T-helper 1 cell treated with Interleukin-12 subunit alpha and Interleukin-12 subunit beta and Interleukin-4 antibody, amounts not matched to agents 30 μg/mL and 1 μg/mL, for 36 hours (primary cell): ENCODE measurements at regions not wholly inside any gene's neighbourhood (a gene's known extent, or its start where the extent isn't known, plus 50 kb on each side); places are given as distances from the start of the nearest gene placed in this dataset.

ENCODE experiments used
- H3K27ac Mint-ChIP-seq: one replicate; pipeline ENCODE4 v1.8.0; 2021; ENCODE audit warnings: mild to moderate bottlenecking, mixed read lengths
- H3K27me3 Mint-ChIP-seq: one replicate; pipeline ENCODE4 v1.8.0; 2021; ENCODE audit warnings: low read depth, mixed read lengths
- H3K36me3 Mint-ChIP-seq: one replicate; pipeline ENCODE4 v1.8.0; 2021; ENCODE audit warnings: low read depth, mixed read lengths
- H3K4me1 Mint-ChIP-seq: one replicate; pipeline ENCODE4 v1.8.0; 2021; ENCODE audit warnings: low read depth, mixed read lengths
- H3K4me3 Mint-ChIP-seq: one replicate; pipeline ENCODE4 v1.8.0; 2021; ENCODE audit warnings: mild to moderate bottlenecking, moderate library complexity, mixed read lengths
- H3K9me3 Mint-ChIP-seq: one replicate; pipeline ENCODE4 v1.8.0; 2021; ENCODE audit warnings: mixed read lengths

DNA sequence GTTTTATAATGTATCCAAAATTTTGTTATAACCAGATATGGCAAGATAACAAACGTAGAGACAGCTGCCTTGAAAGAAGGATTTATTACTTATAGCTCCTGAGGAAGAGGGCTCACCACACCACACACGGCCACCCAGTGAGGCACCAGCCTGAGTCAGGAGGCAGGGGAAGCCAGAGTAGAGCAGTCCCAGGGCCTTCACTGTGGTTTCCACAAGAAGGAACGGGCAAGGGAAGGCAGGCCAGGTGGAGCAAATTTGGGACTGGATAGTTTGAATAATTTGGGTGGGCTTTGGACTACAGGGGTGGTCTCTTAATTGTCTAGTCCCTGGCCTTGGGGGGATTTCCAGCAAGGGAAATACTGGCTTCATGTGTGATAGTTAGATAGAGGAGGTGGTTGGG is 72.5 kb downstream of the RRAGC start:
- Mint-ChIP-seq H3K27me3 (peaks cover 47% of the 10 kb centered on the region), H3K36me3 (no peaks in the 10 kb centered on the region), H3K27ac (no peak overlapping the region), H3K4me1 (no peaks in the 10 kb centered on the region), H3K4me3 (no peak overlapping the region), H3K9me3 (no peaks in the 10 kb centered on the region)

DNA sequence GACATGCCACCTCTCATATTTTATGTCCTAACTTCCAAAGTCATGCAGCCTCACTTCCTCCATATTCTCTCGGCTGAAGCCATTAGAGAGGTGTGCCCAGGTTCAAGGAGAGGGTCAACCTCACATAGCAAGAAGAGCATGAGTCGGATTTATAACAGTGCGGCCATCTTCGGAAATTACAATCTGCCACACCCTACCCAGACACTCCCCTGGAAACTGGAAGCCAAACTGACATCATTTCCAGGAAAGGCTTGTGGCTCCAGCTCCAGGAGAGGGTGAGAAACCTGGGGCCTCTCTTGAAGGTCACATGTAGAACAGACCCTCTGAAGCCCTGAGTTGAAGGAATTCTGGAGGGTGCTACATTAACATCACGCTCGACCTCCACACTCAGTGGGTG is 73.5 kb downstream of the RRAGC start:
- Mint-ChIP-seq H3K36me3 (no peaks in the 10 kb centered on the region), H3K27ac (no peak overlapping the region), H3K9me3 (no peaks in the 10 kb centered on the region), H3K27me3 (peaks cover 56% of the 10 kb centered on the region), H3K4me3 (no peak overlapping the region), H3K4me1 (no peaks in the 10 kb centered on the region)

DNA sequence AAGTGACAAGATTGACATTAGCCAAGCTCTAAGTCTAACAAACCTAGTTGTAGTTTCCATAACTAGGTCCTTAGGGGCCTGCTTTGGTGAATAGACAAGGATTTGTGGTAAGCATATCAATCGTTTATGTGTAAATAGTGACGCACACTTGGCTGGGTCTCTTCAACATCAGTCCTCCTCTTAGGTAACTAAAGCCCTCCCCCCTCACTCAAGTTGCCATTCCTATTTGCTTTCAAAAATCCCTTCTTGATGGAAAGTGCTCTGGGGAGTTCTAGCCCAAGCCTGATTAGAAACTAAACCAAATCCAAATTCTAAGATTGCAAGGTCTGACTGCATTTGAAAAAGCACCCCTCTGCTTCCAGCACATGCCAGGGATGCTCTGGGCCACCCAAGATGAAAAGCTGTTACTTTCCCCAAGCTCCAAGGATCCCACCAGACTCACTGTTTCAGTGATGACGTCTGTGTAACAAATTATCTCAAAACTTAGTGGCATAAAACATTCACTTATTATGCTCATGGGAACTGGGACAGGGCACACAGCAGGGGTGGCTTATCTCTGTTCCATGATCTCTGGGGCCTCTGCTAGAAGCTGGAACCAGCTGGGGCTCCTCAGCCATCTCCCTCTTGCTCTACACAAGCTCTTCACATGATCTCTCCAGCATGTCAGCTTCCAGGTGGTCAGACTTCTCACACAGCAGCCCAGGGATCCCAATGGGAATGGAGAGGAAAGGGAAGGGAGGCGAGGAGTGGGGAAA is 74.1 kb downstream of the RRAGC start:
- Mint-ChIP-seq H3K27ac (no peak overlapping the region), H3K4me1 (no peaks in the 10 kb centered on the region), H3K27me3 (peaks cover 53% of the 10 kb centered on the region), H3K9me3 (no peaks in the 10 kb centered on the region), H3K36me3 (no peaks in the 10 kb centered on the region), H3K4me3 (no peak overlapping the region)

DNA sequence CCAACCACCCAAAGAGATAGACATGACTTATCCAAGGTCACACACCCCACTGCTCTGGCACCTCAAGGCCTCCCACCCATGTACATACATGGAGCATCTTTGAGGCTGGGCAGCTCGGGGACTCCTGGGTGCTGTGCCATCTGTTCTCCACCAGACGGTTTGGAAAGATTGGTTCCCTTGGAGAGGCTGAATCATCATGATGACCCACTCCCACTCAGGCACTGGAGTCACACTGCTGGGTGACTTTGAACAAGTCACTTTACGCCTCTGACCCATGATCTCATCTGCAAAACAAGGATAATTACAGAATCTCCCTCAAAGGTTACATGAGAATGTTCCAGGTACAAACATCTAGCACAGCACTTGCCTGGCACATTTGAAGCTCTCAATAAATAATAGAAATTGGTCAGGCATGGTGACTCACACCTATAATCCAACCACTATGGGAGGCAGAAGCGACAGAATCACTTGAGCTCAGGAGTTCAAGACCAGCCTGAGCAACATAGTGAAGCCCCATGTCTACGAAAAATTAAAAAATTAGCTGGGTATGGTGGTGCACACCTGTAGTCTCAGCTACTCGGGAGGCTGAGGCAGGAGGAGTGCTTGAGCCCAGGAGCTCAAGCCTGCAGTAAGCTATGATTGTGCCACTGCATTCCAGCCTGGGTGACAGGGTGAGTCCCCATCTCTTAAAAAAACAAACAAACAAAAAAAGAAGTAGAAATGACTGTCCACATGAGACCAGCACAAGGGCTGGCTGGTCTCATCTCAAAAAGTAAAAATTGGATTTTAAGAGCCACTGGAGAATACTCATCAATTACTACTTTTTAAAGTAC is 74.9 kb downstream of the RRAGC start:
- Mint-ChIP-seq H3K4me3 (no peak overlapping the region), H3K27ac (no peak overlapping the region), H3K36me3 (no peaks in the 10 kb centered on the region), H3K4me1 (no peaks in the 10 kb centered on the region), H3K9me3 (no peaks in the 10 kb centered on the region), H3K27me3 (peaks cover 50% of the 10 kb centered on the region)

DNA sequence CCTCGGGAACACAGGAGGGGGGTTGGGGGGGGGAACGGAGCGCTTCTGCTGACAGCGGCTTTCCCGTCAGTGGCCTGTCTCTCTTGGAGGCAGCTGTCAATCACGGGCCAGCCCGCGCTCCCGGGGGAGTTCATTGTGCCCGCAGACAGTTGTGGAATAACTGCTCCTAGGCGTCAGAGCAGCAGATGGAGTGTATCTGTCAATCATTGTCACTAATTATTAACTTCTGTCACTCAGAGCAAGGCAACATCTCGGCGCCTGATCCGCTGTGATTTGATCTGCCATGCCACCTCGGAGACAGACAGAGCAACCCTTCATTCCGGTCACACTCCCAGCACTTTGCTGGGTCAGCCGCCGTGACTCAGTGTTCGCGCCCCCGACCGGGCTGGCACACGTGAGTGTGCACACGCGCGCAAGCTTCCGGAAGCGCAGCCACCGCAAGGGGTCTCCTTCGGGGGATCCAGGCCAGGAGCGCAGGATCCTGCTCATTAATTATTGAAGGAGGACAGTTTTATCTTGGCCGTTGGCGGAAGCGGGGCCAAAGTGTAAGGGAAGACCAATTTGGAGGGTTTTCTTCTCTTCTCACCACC is 75.8 kb downstream of the RRAGC start:
- no peaks in the 10 kb centered on the region for H3K36me3 Mint-ChIP-seq
- H3K4me3 Mint-ChIP-seq = no peak overlapping the region
- H3K27ac Mint-ChIP-seq = no peak overlapping the region
- H3K9me3 Mint-ChIP-seq = no peaks in the 10 kb centered on the region
- no peaks in the 10 kb centered on the region for H3K4me1 Mint-ChIP-seq
- peaks cover 46% of the 10 kb centered on the region for H3K27me3 Mint-ChIP-seq

DNA sequence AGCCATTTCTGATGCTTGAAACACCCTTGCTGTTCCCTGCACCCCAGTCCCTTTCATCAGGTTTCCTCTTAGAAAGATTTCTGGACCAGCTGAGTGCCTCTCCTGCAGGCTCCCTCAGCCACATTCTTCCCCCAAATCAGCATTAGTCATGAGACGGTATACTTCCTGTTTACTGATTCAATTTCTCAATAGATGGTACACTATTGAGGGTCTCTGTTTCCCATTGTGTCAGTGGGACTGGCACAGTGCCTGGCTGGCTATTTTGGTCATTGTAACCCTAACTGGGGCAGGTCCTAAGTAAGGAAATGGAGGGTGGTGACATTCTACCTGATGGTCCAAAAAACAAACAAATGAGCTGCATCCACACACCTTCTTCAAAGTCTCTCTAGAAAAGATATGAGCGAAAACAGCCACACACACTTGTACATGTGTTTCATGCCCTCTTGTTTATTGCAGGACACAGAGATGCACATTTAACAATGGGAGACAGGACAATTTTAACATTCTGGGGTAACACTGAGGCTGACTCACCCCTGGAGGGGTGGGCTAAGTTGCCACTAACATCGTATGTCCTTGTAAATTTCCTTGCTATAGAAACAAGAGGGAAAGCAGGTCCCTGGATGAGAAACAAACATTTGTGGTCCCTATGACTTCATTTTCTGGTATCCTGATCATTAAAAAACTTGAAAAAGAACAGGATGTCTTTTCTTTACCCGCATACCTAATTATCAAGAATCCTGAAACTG is 77.5 kb downstream of the RRAGC start:
- Mint-ChIP-seq H3K27ac (no peak overlapping the region), H3K4me1 (no peaks in the 10 kb centered on the region), H3K36me3 (no peaks in the 10 kb centered on the region), H3K4me3 (no peak overlapping the region), H3K9me3 (no peaks in the 10 kb centered on the region), H3K27me3 (peaks cover 40% of the 10 kb centered on the region)

DNA sequence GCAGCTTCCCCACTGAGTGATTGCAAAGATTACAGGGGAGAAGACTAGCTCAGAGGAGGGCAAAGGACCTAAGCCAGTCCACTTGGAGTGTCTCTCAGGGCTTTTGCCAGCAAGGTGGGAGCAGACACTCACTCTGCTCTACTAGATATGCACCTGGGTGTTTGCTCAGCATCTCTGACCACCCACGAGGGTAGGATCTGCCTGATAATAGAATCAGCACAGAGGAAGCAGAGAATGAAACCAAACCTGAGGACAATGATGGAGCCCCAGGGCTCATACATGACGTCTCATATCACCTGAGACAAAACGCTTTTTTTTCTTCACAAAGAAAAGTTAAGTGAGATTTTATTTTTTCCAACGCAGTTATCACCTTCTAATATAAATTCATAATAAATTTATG is 79.4 kb downstream of the RRAGC start:
- H3K36me3 Mint-ChIP-seq = no peaks in the 10 kb centered on the region
- H3K4me3 Mint-ChIP-seq = no peak overlapping the region
- no peak overlapping the region for H3K27ac Mint-ChIP-seq
- H3K4me1 Mint-ChIP-seq = no peaks in the 10 kb centered on the region
- no peaks in the 10 kb centered on the region for H3K9me3 Mint-ChIP-seq
- H3K27me3 Mint-ChIP-seq = peaks cover 31% of the 10 kb centered on the region

DNA sequence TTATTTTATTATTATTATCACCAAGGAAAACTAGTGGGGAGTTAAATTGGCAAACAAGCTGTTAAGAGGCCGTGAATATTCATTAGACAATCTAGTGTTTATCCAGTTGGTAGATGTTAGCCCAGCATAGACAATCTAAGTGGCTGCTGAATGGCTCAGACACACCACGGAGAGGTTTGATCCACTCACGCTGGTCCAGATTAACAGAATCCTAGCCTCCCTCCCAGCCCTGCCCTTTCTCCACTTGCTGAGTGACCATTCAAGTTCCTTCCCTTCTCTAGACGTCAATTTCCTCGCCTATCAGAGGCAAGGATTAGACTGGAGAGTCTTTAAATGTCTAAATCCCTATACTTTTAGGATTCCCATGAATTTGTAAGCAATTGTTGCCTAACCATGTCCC is 80.1 kb downstream of the RRAGC start:
- no peaks in the 10 kb centered on the region for H3K36me3 Mint-ChIP-seq

DNA sequence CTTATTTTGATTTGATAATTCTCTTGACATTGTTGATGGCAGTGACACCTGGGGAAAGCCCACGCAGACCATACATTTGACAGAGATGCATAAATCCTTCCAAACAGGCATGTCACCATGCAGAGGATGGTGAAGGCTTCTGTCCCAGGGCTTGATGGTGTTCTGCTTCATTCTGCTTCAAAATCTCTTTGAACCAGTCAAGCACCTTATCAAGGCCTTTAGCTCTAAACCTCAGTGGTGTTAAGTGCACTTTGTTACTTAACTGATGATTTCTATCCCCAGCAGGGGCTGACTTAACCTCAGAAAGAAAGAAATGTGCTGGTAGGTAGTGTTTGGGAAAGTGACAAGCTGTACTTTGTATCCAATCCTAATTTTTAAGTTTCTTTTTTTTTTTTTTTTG is 81.1 kb downstream of the RRAGC start:
- Mint-ChIP-seq H3K4me1 (no peaks in the 10 kb centered on the region), H3K9me3 (no peaks in the 10 kb centered on the region), H3K36me3 (no peaks in the 10 kb centered on the region), H3K27me3 (peaks cover 18% of the 10 kb centered on the region), H3K4me3 (no peak overlapping the region), H3K27ac (no peak overlapping the region)

More for the DNA sequence above, 80.1 kb downstream of the RRAGC start:
- Mint-ChIP-seq H3K27me3 (peaks cover 26% of the 10 kb centered on the region), H3K4me1 (no peaks in the 10 kb centered on the region), H3K9me3 (no peaks in the 10 kb centered on the region), H3K4me3 (no peak overlapping the region), H3K27ac (no peak overlapping the region)

DNA sequence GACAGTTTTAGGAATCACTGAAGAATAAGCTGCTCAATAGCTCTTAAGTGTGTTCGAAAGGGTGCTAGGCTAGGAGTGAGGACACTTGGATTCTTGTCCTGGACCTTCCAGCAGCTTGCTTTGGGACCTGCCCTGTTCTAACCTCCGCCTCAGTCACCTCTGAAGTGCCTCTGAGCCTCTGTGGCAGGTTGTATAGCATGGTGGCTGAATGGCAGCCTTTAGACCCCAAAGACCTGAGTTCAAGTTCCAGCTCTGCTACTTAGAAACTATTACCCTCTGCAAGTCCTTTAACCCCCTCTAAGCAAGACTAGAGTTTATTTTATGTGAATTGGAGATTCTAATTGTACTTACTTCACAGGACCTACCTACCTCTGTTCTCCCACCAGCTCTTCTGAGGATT is 81.5 kb downstream of the RRAGC start:
- H3K27me3 Mint-ChIP-seq = peaks cover 18% of the 10 kb centered on the region
- no peak overlapping the region for H3K4me3 Mint-ChIP-seq
- H3K4me1 Mint-ChIP-seq = no peaks in the 10 kb centered on the region
- H3K36me3 Mint-ChIP-seq = no peaks in the 10 kb centered on the region
- H3K27ac Mint-ChIP-seq = no peak overlapping the region
- no peaks in the 10 kb centered on the region for H3K9me3 Mint-ChIP-seq

DNA sequence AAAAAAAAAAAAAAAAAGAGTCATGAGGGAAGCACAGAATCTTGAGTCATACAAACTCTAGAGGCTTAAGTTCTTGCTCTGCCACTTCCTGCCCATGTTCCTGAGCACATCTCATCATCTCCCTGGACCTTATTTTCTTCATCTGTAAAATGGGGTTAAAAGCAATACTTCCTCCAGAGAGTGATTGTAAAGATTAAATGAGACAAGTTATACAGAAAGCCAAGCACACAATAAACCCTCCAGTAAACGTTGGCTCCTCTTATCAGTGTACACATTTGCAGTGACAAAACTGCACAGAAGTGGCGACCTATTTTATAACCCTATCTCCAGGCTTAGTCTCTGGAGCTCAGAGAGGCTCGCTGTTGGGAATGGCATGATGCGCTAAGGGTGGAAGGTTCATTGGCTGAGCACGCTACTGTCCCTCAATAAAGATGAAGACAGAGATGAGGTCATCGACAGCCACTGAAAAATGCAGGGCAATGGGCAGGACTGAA is 82.1 kb downstream of the RRAGC start:
- peaks cover 15% of the 10 kb centered on the region for H3K27me3 Mint-ChIP-seq
- H3K9me3 Mint-ChIP-seq = no peaks in the 10 kb centered on the region
- H3K4me1 Mint-ChIP-seq = no peaks in the 10 kb centered on the region
- H3K27ac Mint-ChIP-seq = no peak overlapping the region
- H3K4me3 Mint-ChIP-seq = no peak overlapping the region
- H3K36me3 Mint-ChIP-seq = no peaks in the 10 kb centered on the region

DNA sequence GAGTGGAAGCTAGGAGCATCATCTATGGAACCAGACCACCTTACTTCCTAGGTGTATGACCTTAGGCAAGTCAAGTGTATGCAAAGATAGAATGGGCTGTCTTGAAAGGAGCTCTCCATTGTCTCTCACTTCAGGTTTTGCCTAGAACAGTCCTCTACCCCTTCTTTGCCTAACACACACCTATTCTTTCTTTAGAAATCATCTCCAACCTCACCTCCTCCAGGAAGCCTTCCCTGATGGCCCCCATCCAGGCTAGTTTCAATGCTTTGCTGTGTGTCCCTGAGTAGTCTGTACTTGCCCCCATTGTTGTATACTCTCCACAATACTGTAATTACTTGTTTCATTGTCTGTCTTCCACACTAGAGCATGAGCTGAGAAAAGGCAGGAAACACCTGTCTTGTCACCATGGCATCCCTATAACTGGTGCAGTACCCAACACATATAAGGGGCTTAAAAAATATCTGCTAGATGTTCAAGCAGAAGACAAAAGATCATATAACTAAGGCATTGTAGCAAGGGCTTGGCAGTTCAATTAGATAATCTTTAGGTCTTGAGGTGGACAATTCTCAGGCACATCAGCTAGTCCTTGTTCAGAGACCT is 83.0 kb downstream of the RRAGC start:
- no peak overlapping the region for H3K27ac Mint-ChIP-seq
- H3K36me3 Mint-ChIP-seq = no peaks in the 10 kb centered on the region
- H3K4me1 Mint-ChIP-seq = no peaks in the 10 kb centered on the region
- no peak overlapping the region for H3K4me3 Mint-ChIP-seq
- H3K9me3 Mint-ChIP-seq = no peaks in the 10 kb centered on the region
- peaks cover 9% of the 10 kb centered on the region for H3K27me3 Mint-ChIP-seq

DNA sequence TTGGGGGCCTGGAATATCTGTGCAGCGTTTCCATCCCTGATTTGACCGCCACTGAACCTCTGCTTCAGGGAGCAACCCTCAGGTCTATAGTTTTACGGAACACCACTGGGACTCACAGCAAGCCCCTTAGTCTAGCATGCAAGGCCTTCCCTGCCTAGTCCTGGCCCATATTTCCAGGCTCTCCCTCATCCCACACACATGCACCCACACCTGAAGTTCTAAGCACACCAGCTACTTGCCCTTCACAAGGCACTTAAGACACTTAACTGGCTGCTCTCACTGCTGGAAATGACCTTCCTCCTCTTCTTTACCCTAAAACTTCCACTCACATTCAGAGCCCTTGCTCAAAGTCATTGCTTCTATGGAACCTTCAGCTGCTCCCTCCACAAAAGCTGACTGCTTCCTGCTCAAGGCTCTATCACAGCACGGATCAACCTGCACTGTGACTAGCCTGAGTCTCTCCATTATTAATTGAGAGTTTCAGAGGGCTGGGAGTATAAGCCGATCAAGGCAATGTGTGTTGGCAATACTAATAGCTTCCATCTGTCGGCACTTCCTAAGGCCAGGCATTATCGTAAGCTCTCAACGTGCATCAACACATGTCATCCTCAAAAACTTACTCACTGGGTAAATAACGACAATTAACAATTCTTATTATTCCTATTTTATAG is 84.3 kb downstream of the RRAGC start:
- no peaks in the 10 kb centered on the region for H3K36me3 Mint-ChIP-seq
- H3K4me1 Mint-ChIP-seq = no peaks in the 10 kb centered on the region
- no peak overlapping the region for H3K4me3 Mint-ChIP-seq
- no peak overlapping the region for H3K27ac Mint-ChIP-seq
- H3K9me3 Mint-ChIP-seq = no peaks in the 10 kb centered on the region
- H3K27me3 Mint-ChIP-seq = peaks cover 6% of the 10 kb centered on the region

DNA sequence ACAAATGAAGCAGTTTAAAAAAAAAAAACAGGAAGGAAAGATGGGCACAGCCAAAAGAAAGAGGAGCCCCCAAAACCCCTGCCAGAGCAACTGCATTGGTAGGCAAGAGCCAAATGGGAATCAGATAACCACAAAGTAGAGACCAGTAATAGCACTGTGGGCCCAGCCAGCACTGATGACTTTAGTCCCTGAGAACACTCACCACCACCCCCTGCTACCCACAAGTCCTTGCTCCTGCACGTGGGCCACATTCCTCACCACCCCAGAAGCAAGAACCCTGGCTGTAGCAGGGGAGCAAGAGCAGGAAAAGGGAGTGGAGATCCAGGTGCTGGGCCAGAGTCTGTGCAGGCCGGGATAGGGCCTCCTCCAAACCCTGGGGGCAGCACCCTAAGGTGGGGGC is 86.1 kb downstream of the RRAGC start:
- no peak overlapping the region for H3K4me3 Mint-ChIP-seq
- H3K4me1 Mint-ChIP-seq = no peaks in the 10 kb centered on the region
- no peaks in the 10 kb centered on the region for H3K9me3 Mint-ChIP-seq
- H3K27ac Mint-ChIP-seq = no peak overlapping the region
- H3K36me3 Mint-ChIP-seq = no peaks in the 10 kb centered on the region
- H3K27me3 Mint-ChIP-seq = peaks cover 6% of the 10 kb centered on the region
